ENCODE measurements at regions not wholly inside any gene's neighbourhood (a gene's known extent, or its start where the extent isn't known, plus 50 kb on each side); places are given as distances from the start of the nearest gene placed in this dataset.
"Not testable (repeated sequence)": the region's sequence is repeated elsewhere in the genome, so short reads cannot be mapped to it uniquely, and the experiment has no call there.

GRCh38 chr21:6373253-6373652 is 4148.1 kb upstream of the TPTE start:
- TF ChIP-seq CTCF, POLR2A (IDR thresholded peaks at IDR 0.05): not testable (repeated sequence)

Data from heart left ventricle (tissue), 13 donors.